Fibroblast of the aortic adventitia (primary cell): ENCODE measurements at regions not wholly inside any gene's neighbourhood (a gene's known extent, or its start where the extent isn't known, plus 50 kb on each side); places are given as distances from the start of the nearest gene placed in this dataset.

ENCODE experiments used
- DNase-seq: peaks from one replicate; pipeline ENCODE4 v3.0.0-alpha.2; 2010; ENCODE audit warnings: low read depth
- H3K4me3 ChIP-seq: 2 replicates; pipeline ENCODE4 v1.5.1; 2011; ENCODE audit warnings: low read depth, mild to moderate bottlenecking, control low read depth, low read length, moderate library complexity
- CTCF ChIP-seq: IDR thresholded peaks from 2 replicates; pipeline ENCODE4 v1.5.1; 2011; ENCODE audit warnings: mild to moderate bottlenecking, low read length, control low read depth, inconsistent platforms; ENCODE audit not compliant: insufficient read depth

GRCh38 chr4:117821834-117822233, 212.5 kb upstream of the NDST3 start:
- no peak for TF ChIP-seq CTCF
- no peak for DNase-seq
- no peak overlapping the region for H3K4me3 ChIP-seq

GRCh38 chr4:117823388-117823787, 210.9 kb upstream of the NDST3 start:
- no peak for TF ChIP-seq CTCF
- no peak overlapping the region for H3K4me3 ChIP-seq
- DNase-seq, result no peak

GRCh38 chr4:117825600-117825999, 208.7 kb upstream of the NDST3 start:
- no peak overlapping the region for H3K4me3 ChIP-seq
- DNase-seq, result no peak
- no peak for TF ChIP-seq CTCF

GRCh38 chr4:117831060-117831683, 203.1 kb upstream of the NDST3 start:
- no peak overlapping the region for H3K4me3 ChIP-seq
- no peak for DNase-seq
- no peak for TF ChIP-seq CTCF

GRCh38 chr4:117835566-117835965, 198.7 kb upstream of the NDST3 start:
- H3K4me3 ChIP-seq, result no peak overlapping the region
- no peak for DNase-seq
- no peak for TF ChIP-seq CTCF

- TF ChIP-seq CTCF, result no peak
- no peak for DNase-seq
- H3K4me3 ChIP-seq, result no peak overlapping the region
These were observed 189.7 kb upstream of the NDST3 start for GRCh38 chr4:117844594-117844993.

GRCh38 chr4:117845270-117845669, 189.0 kb upstream of the NDST3 start:
- TF ChIP-seq CTCF, result no peak
- no peak for DNase-seq
- no peak overlapping the region for H3K4me3 ChIP-seq
